NCI-H2081 (cell line): ENCODE measurements at regions not wholly inside any gene's neighbourhood (a gene's known extent, or its start where the extent isn't known, plus 50 kb on each side); places are given as distances from the start of the nearest gene placed in this dataset.
"Not testable (repeated sequence)": the region's sequence is repeated elsewhere in the genome, so short reads cannot be mapped to it uniquely, and the experiment has no call there.

Source experiments
- DNase-seq, 2 experiments: peaks; one replicate each; lab custom pipeline; 2025; lab: John Stamatoyannopoulos, UW

DNA sequence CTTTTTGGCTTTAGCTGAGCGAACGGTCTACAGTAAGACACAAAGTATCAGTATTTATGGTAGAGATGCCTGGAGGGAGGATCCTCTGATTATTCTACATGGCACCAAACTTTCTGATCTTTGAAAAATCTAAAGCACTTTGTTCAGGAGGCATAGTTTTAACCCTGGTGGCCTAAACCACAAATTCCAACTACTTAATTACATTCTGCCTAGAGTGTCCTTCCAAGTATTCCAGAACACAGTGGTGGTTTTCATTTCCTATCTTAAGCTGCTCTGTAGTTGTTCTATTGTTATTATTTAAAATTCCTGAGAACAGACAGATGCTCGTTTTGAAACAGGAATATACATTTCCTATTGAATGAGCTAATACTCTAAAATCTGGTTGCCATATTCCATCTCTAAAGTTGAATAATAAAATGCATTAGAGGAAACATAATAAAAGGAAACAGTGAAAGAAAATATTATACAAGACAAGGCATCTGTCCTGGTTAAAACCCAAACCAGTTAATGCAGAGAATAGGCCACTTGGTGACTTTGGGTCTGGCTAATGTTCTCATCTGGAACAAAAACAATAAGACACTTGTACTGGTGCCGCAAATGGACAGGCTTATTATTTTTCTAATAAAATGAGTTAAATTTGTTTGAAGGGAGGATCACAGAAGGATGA lies 657.4 kb downstream of the SPRY1 start:
- DNase-seq: no peak

DNA sequence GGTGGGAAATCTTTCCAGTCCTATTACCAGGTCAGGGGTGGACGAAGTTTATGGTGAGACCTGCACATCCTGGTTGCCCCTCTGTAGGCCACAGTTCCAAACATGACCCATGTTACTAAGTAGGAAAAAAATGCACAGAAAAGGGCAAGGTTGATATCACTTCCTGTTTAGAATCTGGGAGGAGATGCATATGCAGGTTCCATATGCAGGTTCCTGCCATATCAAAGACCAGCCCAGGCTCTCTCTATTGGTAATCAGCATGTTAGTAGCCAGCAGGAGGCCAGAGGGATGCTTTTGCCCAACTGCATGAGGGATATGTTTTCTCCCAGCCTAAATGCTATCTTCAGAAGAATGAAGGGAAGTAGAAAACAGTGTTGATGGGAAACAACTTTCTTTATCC lies 657.2 kb downstream of the ANKRD50 start:
- no peak for DNase-seq

DNA sequence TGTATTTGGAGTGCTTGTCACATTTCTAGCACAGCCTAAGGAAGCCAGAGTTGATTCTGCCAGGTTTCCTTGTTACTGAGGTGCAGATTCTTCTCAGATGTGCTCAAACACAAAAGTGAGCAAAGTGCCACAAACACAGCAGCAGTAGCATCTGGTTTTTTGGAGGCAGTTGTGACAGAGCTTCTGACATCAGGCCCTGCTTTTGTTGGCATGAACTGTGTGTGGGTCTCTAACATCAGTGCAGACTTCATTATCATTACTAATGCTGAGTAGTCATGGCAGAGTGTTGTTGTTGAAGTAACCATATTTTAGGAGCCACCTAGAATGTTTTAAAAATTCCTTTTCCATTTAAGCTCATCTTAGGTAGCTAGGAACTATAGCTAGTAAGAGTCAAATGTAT lies 656.6 kb downstream of the ANKRD50 start:
- no peak for DNase-seq

DNA sequence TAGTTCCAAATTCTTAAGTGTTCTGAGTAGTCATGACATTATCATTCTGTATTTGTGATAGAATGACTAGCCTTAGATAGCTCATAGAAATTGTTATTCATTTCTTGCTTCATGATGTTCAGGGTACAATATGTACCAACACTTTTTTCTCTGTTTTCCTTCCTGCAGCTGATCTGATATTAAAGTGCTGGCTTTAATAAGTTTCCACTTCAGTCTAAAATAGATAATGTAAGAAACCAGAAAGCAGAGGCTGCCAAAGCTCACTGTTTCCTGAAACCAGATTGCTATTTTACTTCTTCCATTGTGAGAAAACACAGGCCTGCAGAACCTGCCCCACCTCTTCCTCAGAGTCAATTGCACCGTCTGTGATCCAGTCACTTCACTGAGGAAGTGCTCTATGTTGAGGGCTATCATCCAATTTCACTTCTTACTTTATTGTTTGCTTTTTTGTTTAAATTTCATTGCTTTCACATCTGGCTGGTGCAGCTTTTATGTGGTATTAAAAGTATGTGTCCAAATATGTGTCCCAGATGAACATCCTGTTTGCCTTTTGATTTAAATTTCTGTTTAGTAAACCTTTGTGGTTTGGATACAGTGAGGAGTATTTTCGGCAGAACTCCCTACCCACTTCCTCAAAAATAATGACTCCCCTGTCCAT lies 652.1 kb downstream of the ANKRD50 start:
- no peak for DNase-seq

DNA sequence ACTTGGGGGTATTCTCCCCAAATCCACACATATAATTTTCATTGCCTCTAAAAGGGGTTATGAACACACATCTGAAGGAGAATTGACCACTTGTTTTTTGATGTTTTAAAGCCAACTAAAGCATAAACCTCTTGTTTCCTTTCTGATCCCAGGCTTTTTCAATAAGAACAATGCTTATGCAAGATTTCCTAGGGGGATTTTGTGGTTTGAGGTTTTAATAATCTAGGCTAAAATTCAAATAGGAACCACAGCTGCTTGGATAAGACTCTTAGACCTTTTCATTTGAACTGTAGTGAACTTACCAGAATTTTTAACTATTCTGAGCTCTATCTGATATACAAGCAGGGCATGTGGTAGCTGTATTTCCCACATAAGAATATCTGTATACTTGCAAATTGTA lies 651.1 kb downstream of the ANKRD50 start:
- DNase-seq: no peak

DNA sequence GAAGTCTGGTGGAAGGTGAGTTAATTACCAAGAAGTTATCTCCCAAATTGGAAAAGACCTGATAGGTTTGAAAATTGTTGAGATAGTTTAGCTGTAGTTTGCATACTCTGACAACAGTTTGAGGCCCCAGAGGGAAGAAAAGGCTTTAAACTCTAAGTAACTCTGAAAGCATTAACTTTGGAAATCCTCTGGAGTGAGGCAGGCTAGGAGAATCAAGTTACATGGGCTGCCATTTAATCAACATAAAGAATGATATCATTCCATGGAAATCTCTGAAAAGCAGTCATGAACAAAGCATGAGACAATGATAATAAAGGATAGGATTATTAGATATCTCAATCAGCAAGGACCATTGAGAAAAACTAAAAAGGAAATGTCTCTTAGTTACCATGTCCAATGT lies 647.1 kb downstream of the ANKRD50 start:
- no peak for DNase-seq

DNA sequence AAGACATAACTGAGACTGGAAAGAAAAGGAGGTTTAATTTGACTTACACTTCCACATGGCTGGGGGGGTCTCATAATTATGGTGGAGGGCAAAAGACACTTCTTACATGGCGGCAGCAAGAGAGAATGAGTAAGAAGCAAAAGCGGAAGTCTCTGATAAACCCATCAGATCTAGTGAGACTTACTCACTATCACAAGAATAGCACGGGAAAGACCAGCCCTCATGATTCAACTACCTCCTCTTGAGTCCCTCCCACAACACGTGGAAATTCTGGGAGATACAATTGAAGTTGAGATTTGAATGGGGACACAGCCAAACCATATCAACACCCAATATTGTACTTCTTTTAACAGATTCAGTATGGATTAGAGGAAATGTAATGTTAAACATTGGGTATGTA lies 646.6 kb downstream of the ANKRD50 start:
- DNase-seq: no peak

DNA sequence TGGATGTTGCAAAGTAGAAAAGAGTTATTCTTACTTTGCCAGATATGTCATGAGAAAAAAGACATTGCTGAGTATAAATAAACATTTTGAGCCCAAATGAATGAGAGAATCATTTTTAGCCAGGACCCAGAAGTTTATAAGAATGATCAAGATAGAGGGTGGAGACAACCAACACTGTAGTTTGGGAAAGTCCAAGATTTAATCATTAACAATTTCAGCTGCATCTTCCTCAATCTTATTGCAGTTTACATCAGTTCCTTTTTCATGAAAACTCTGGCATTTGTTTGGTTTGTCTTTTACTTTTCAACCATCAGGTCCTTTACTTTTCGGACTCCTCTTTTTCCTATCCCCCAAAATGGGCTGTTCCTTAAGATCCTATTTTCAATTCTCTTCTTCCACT lies 645.9 kb downstream of the ANKRD50 start:
- no peak for DNase-seq

DNA sequence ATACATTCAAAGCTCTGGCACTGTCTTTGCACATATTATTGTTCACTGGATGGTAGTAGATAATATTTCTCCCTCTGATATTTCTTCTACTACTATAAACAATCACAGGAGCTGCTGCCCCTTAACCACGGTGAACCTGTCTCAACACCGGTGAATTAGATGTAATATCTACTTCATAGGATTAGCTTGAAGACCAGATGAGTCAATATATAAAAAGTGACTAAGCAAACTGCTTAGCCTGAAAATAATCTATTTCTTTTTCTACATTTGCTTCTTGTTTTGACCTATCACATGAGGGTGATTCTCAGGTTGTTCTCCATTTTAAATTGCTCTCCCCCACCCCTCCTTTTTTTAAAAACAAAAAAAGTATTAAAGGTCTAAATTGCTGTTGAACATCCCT lies 645.5 kb downstream of the ANKRD50 start:
- DNase-seq: no peak

DNA sequence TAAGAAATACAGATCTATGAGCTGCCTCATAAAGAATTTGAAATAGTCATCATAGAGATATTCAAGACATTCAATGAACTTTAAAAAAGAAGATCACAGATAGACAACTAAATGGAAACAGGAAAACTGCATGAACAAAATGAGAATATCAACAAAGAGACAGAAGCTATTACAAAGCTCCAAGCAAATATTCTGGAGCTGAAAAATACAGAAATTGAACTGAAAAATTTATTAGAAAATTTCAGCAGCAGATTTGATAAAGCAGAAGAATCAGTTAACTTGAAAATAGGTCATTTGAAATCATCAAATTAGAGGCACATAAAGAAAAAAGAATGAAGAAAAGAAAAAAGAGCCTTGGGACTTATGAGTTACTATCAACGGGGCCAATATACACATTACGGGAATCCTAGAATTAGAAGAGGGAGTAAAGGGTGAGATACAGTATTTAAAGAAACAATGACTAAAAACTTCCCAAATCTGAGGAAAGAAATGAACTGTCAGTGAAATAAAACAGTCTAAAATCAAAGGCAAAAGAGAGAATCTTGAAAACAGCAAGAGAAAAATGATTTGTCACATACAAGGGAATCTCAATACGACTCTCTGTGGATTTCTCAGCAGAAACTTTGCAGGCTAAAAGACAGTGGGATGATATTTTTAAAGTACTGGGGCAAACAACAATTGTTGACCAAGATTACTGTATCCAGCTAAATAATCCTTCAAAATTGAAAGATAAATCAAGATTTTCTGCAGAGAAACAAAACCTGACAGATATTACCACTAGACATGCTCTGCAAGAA lies 641.6 kb downstream of the ANKRD50 start:
- no peak for DNase-seq

DNA sequence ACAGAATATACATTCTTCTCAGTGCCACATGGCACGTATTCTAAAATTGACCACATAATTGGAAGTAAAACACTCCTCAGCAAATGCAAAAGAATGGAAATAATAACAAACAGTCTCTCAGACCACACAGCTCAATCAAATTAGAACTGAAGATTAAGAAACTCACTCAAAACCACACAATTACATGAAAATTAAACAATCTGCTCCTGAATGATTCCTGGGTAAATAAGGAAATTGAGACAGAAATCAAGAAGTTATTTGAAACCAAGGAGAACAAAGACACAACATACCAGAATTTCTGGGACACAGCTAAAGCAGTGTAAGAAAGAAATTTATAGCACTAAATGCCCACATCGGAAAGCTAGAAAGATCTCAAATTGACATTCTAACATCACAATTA lies 637.3 kb downstream of the ANKRD50 start:
- DNase-seq: not testable (repeated sequence)

DNA sequence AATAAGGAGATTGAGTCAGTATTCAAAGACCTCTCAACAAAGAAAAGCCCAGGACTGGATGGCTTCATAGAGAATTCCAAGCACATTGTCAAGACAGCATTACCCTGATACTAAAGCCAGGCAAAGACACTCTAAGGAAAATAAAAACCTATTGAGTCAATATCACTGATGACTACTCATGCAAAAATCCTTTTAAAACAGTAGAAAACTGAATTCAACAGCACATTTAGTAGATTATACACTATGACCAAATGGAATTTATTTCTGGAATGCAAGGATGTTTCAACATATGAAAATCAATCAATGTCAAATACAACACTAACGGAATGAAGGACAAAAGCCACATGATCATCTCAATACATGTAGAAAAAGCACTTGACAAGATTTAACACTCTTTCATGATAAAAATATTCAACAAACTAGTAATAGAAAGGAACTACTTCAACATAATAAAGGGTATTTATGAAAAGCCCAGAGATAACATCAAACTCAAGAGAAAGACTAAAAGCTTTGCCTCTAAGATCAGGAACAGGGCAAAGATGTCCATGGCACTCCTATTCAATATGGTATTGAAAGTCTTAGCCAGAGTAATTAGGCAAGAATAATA lies 633.3 kb downstream of the ANKRD50 start:
- no peak for DNase-seq

DNA sequence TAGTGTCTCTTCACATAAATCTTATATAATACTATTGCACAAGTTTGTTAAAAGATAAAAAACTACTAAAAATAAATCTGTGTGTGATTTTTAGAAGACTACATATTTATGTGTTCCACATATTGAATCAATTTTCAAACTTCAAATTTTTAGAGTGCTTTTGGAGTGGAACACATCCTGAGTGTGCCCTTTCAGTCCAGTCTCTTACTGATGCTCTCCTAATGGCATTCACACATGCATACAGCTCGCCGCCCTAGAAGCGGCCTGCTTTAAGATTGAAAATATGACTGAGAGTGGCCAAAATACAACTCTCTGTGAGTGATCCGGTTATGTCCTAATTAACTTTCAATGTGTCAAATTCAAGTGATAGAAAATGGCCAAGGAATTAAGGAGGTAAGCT lies 628.8 kb downstream of the ANKRD50 start:
- DNase-seq: no peak

DNA sequence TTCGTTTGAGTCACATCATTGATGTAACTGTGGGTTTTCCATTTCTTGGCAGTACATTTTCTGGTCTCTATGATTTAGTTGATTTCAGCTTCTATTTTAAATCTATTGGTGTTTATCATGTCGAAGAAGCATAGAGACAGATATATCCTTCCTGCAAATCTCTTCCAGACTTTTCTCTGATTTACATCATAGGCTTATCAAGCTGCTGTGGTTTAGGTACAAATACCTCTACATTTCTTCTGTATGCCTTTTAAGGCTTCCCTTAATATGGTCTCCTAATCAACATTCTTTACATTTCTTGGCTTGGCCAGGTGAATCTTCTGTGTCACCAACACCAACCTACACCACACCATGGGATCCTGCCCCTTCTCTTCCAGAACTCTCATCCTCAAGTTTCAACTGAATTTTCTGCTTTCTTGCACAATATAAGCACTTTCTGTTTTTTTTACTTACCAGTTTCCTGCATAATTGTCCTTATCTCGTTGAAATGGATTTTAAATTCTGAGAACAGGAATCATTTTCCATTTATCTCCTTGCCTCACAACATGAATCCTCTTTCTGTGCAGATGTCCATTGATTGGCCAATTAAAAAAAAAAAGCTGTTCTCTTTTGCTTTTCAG lies 626.9 kb downstream of the ANKRD50 start:
- no peak for DNase-seq

DNA sequence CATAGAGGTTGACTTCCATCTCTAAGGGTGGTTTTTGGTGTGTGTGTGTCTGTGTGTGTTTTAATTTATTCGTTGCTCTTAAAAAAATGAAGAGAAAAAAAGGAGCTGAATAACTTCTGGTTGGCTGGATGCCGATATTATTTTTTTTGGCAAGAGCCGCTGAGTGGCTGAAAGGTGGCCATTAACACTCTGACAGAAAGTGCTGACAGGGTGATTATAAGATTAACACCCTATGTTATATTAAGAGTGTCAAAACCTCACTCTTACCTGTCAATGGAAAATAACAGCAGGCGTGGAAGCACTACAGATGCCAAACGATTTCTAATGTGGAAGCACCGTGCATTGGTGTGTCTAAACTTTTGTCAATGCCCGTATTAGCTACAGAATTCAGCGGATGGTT lies 622.5 kb downstream of the ANKRD50 start:
- no peak for DNase-seq

DNA sequence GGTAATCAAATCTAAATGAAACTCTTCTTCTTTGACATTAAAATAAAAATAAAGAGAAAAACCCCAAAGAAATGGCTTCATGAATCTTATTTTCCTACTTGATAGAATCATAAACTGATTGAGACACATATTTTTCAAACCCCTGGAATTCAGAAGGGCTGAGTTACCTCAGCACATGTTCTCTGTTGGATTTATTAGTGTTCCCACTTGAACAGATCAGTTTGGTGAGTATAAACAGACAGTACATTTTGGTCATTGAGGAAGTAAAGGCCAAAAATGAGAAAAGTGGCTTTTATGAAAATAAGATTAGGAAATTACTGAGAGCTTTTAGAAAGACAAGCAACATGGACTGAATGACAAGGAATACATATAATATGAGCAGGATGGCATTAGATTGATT lies 620.4 kb downstream of the ANKRD50 start:
- DNase-seq: no peak

DNA sequence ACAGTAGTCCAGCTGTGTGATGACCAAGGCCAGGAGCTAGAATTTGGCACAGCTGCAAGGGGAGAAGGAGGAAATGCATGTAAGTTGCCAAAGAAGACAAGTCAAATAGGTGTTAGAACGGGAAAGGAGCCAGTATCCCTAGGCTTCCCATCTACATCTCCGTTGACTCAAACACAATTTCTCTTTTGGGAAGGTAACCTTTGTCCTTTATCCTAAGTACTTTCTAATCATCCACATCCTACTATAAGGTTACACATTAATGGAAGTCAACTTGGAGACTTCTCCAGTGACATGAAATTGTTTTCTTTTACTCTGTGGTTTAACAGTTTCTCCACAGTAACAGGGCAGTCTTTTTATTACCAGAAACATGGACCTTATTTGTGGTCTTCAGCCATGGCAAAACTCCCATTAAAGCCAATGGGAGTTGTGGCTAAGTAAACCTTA lies 620.0 kb downstream of the ANKRD50 start:
- no peak for DNase-seq

DNA sequence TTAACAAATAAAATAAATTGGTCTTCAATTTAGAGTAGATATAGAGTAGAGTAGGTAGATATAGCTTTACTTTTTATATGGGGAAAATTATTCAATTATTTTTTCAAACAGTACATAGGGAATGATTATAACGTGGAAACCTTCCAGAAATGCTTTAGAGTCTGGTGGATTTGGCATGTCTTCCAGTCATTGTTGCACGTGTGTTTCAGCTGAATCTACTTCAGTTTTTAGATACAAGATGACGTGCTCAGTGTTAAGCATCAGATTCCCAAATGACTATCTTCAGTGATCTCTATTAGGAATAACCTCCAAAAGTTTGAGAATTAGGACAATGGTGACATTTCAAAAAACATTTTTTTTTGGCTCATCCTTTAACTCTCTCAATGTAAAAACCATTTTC lies 616.9 kb downstream of the ANKRD50 start:
- no peak for DNase-seq

DNA sequence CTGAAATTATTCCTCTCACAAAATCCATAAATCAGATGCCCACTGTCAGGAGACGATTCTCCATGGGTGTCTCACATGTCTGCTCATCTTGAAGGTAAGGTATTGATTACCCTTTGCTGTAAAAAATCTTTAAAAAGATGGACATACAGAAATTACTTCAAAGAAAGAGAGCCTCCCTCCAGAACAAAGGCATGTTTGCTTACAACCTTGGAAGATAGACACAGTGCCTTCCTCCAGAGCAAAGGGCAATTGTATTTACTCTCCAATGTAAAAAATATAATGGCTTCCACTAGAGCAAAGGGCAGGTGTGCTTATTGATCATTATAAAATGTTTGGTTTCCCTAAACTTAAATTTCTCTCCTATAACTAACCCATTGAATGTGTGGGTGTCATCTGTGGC lies 616.2 kb downstream of the ANKRD50 start:
- DNase-seq: no peak

DNA sequence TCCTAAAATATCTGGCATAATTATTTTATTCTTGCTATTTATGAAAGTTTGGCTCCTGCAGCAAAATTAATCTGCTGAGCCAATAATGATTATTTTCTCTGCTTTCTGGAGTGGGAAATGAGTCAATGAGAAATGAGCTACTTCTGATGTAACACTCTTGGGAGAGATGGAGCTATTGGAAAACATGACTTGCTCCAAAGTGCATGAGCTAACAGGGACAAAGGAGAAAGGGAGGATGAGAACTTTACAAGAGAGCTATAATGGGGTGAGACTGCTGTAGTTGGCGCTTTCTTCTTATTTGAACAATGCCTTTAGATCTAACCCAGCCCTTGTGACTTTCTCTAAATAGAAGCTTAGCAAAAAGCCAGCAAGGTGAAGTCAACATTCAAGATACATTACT lies 615.1 kb downstream of the ANKRD50 start:
- no peak for DNase-seq

DNA sequence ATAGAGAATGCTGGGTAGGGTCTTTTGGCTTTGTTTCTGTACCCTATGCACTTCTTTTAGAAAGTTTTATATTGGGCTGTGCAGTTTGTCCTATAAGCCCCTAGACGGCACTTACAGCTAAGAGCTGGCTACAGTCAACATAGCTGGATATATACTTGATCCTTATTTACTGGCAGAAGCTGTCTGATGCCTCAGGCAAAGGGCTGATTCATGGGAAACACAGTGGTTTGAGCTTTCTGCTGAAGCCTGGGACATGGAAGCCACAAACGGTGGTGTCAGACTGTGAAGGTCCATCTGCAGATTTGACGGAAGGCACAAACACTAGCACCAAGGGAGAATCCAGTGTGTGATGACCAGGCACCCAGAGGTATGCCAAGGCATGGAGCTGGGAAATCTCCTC lies 608.4 kb downstream of the ANKRD50 start:
- DNase-seq: no peak

DNA sequence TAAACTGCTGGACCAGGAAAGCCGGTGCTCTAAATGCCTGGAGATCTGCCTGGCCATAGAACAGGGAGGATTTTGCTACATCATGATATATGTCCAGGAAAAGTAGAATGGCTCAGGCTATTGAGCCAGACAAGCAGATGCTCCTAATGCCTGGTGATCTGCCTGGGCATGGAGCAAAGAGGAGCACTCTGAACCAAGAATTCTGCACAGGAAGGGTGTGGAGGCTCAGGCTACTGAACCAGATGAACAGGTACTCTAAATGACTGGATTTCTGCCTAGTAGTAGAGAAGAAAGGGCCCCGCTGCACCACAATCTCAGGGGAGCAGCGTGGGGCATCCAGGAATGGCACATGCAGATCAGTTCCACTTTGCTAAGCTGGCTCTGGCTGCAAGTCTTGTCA lies 607.9 kb downstream of the ANKRD50 start:
- no peak for DNase-seq
